AG10803 (cell line): ENCODE measurements at regions not wholly inside any gene's neighbourhood (a gene's known extent, or its start where the extent isn't known, plus 50 kb on each side); places are given as distances from the start of the nearest gene placed in this dataset.

Experiments used
- DNase-seq: peaks from one replicate; pipeline ENCODE4 v3.0.0; 2010; ENCODE audit warnings: low read depth
- H3K4me3 ChIP-seq: 2 replicates; pipeline ENCODE4 v1.5.1; 2011; ENCODE audit warnings: mild to moderate bottlenecking, low read length, control low read depth
- CTCF ChIP-seq: conservative IDR thresholded peaks from 2 replicates; pipeline ENCODE4 v1.5.1; 2011; ENCODE audit warnings: mild to moderate bottlenecking, low read length, control low read depth, inconsistent platforms

- no peak for TF ChIP-seq CTCF
- DNase-seq = no peak
- no peak overlapping the region for H3K4me3 ChIP-seq
Observed at GRCh38 chr2:211149731-211150130, 593.3 kb downstream of the CPS1 start.

- no peak for DNase-seq
- no peak overlapping the region for H3K4me3 ChIP-seq
- no peak for TF ChIP-seq CTCF
Observed at GRCh38 chr2:211157211-211157610, 600.8 kb downstream of the CPS1 start.

GRCh38 chr2:211157856-211158463 is 601.6 kb downstream of the CPS1 start:
- peak; percentile 53 for DNase-seq
- H3K4me3 ChIP-seq = no peak overlapping the region
- TF ChIP-seq CTCF = peak; percentile 84

GRCh38 chr2:211159972-211160371 is 603.6 kb downstream of the CPS1 start:
- DNase-seq = no peak
- no peak overlapping the region for H3K4me3 ChIP-seq
- no peak for TF ChIP-seq CTCF

GRCh38 chr2:211161236-211161635 is 604.8 kb downstream of the CPS1 start:
- H3K4me3 ChIP-seq = no peak overlapping the region
- DNase-seq = no peak
- no peak for TF ChIP-seq CTCF

GRCh38 chr2:211162911-211163310 is 606.5 kb downstream of the CPS1 start:
- TF ChIP-seq CTCF = no peak
- no peak for DNase-seq
- H3K4me3 ChIP-seq = no peak overlapping the region

GRCh38 chr2:211170843-211171242 is 614.4 kb downstream of the CPS1 start:
- no peak overlapping the region for H3K4me3 ChIP-seq
- DNase-seq = no peak
- TF ChIP-seq CTCF = no peak
